ENCODE measurements at regions not wholly inside any gene's neighbourhood (a gene's known extent, or its start where the extent isn't known, plus 50 kb on each side); places are given as distances from the start of the nearest gene placed in this dataset.
"Not testable (repeated sequence)": the region's sequence is repeated elsewhere in the genome, so short reads cannot be mapped to it uniquely, and the experiment has no call there.

- ATAC-seq, DNase-seq: not testable (repeated sequence)
Observed at GRCh38 chr6:158886346-158886977, 67.3 kb upstream of the EZR start.

- not testable (repeated sequence) for ATAC-seq, DNase-seq
Observed at GRCh38 chr6:158881884-158882283, 62.7 kb upstream of the EZR start.

GRCh38 chr6:158881276-158881675, 62.1 kb upstream of the EZR start:
- DNase-seq, ATAC-seq: not testable (repeated sequence)

GRCh38 chr6:158879180-158879579, 60.0 kb upstream of the EZR start:
- DNase-seq (peak; percentile 68), ATAC-seq (peak; percentile 98)

GRCh38 chr6:158877716-158878115, 58.5 kb upstream of the EZR start:
- no peak for ATAC-seq
- no peak for DNase-seq

GRCh38 chr6:158876886-158877285, 57.7 kb upstream of the EZR start:
- no peak for DNase-seq
- no peak for ATAC-seq

- ATAC-seq (no peak), DNase-seq (no peak)
Observed at GRCh38 chr6:158870649-158870957, 51.4 kb upstream of the EZR start.

- DNase-seq (peak; percentile 64), ATAC-seq (peak; percentile 94)
Observed at GRCh38 chr6:158869826-158870648, 50.9 kb upstream of the EZR start.

GRCh38 chr6:158868890-158869825, 50.0 kb upstream of the EZR start:
- ATAC-seq (peak; percentile 53), DNase-seq (peak; percentile 98)

Measured in stimulated activated naive CD8-positive, alpha-beta T cell treated with anti-CD3 and anti-CD28 coated beads, Interleukin-15, Interleukin-2, amounts not matched to agents 100 U/mL and 50 U/mL, for 24 hours (primary cell).